ENCODE measurements at regions not wholly inside any gene's neighbourhood (a gene's known extent, or its start where the extent isn't known, plus 50 kb on each side); places are given as distances from the start of the nearest gene placed in this dataset.

DNA sequence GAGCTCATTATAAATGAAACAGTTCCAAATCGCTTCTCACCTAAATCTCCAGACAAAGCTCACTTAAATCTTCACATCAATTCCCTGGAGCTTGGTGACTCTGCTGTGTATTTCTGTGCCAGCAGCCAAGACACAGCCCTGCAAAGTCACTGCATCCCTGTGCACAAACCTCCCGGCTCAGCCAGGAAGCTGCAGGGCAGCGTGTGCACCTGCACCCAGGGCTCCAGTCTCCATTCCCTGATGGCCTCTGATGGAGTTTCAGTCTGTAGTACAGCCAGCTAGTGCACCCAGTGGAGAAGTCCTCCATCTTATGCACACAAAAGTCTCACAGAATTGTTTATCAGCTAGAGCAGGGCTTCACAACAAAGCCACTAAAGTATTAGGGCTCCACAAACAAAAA lies 51.1 kb upstream of the PRSS58 start:
- Mint-ChIP-seq H3K27me3 (ENCODE audit: unreplicated experiment) (peaks cover 3% of the 10 kb centered on the region), H3K4me3 (ENCODE audit: unreplicated experiment) (no peak overlapping the region), H3K9me3 (ENCODE audit: unreplicated experiment) (peaks cover 2% of the 10 kb centered on the region), H3K27ac (ENCODE audit: unreplicated experiment) (no peak overlapping the region), H3K4me1 (ENCODE audit: low read depth, unreplicated experiment) (peaks cover 3% of the 10 kb centered on the region), H3K36me3 (ENCODE audit: unreplicated experiment) (no peaks in the 10 kb centered on the region)
- no peak for DNase-seq
- TF ChIP-seq CTCF (IDR thresholded peaks at IDR 0.05; ENCODE audit: partially characterized antibody, unreplicated experiment), result no peak

GRCh38 chr7:142308326-142308725 lies 50.5 kb upstream of the PRSS58 start:
- peaks cover 3% of the 10 kb centered on the region for H3K4me1 Mint-ChIP-seq (ENCODE audit: low read depth, unreplicated experiment)
- H3K4me3 Mint-ChIP-seq (ENCODE audit: unreplicated experiment), result no peak overlapping the region
- TF ChIP-seq CTCF (IDR thresholded peaks at IDR 0.05; ENCODE audit: partially characterized antibody, unreplicated experiment), result no peak
- H3K27ac Mint-ChIP-seq (ENCODE audit: unreplicated experiment), result no peak overlapping the region
- H3K27me3 Mint-ChIP-seq (ENCODE audit: unreplicated experiment), result peaks cover 5% of the 10 kb centered on the region
- DNase-seq, result no peak
- peaks cover 2% of the 10 kb centered on the region for H3K9me3 Mint-ChIP-seq (ENCODE audit: unreplicated experiment)
- no peaks in the 10 kb centered on the region for H3K36me3 Mint-ChIP-seq (ENCODE audit: unreplicated experiment)
